MM.1S (cell line): ENCODE measurements at regions not wholly inside any gene's neighbourhood (a gene's known extent, or its start where the extent isn't known, plus 50 kb on each side); places are given as distances from the start of the nearest gene placed in this dataset.

Source experiments
- DNase-seq: peaks from one replicate; pipeline ENCODE4 v3.0.0-alpha.2; 2015
- H2AFZ ChIP-seq: fragments of 300-600 bp; sonication (generic); 2 replicates; pipeline ENCODE4 v1.6.0; 2016; ENCODE audit warnings: antibody characterized with exemption, low read length
- H3F3A ChIP-seq: fragments of 300-600 bp; sonication (generic); 2 replicates; pipeline ENCODE4 v1.6.1; 2016; ENCODE audit warnings: mild to moderate bottlenecking, antibody characterized with exemption, low read length, moderate library complexity, mixed read lengths; ENCODE audit not compliant: insufficient read depth
- H3K27ac ChIP-seq: fragments of 300-600 bp; sonication (generic); 2 replicates; pipeline ENCODE4 v1.5.1; 2016; ENCODE audit warnings: mild to moderate bottlenecking, low read length
- H3K27me3 ChIP-seq: fragments of 300-600 bp; sonication (generic); replicated peaks from 2 replicates; pipeline ENCODE4 v1.6.0; 2016; ENCODE audit warnings: low read length; ENCODE audit not compliant: insufficient read depth
- H3K36me3 ChIP-seq: fragments of 300-600 bp; sonication (generic); replicated peaks from 2 replicates; pipeline ENCODE4 v1.6.1; 2016; ENCODE audit warnings: mild to moderate bottlenecking, low read length, mixed read lengths; ENCODE audit not compliant: insufficient read depth
- H3K4me1 ChIP-seq: fragments of 300-600 bp; sonication (generic); 2 replicates; pipeline ENCODE4 v1.6.1; 2016; ENCODE audit warnings: low read length, mixed read lengths
- H3K4me2 ChIP-seq: fragments of 300-600 bp; sonication (generic); 2 replicates; pipeline ENCODE4 v1.6.0; 2016; ENCODE audit warnings: low read depth, low read length
- H3K4me3 ChIP-seq: fragments of 300-600 bp; sonication (generic); 2 replicates; pipeline ENCODE4 v1.5.1; 2016; ENCODE audit warnings: low read length, mixed read lengths
- H3K79me2 ChIP-seq: fragments of 300-600 bp; sonication (generic); 2 replicates; pipeline ENCODE4 v1.6.1; 2016; ENCODE audit warnings: mixed run types, low read length, mixed read lengths
- H3K9ac ChIP-seq: fragments of 300-600 bp; sonication (generic); 2 replicates; pipeline ENCODE4 v1.6.1; 2016; ENCODE audit warnings: low read length, mixed read lengths
- H3K9me2 ChIP-seq: fragments of 300-600 bp; sonication (generic); replicated peaks from 2 replicates; pipeline ENCODE4 v1.6.1; 2016; ENCODE audit warnings: mild to moderate bottlenecking, low read length, mixed read lengths; ENCODE audit not compliant: insufficient read depth
- H3K9me3 ChIP-seq: fragments of 300-600 bp; sonication (generic); replicated peaks from 2 replicates; pipeline ENCODE4 v1.6.1; 2016; ENCODE audit warnings: mild to moderate bottlenecking, low read length, mixed read lengths; ENCODE audit not compliant: insufficient read depth
- H4K20me1 ChIP-seq: fragments of 300-600 bp; sonication (generic); 2 replicates; pipeline ENCODE4 v1.6.1; 2016; ENCODE audit warnings: mild to moderate bottlenecking, low read length, moderate library complexity, mixed read lengths; ENCODE audit not compliant: insufficient read depth
- EZH2 ChIP-seq: fragments of 300-600 bp; sonication (generic); optimal IDR thresholded peaks from 2 replicates; pipeline ENCODE3; 2017; ENCODE audit warnings: low read depth, mild to moderate bottlenecking, antibody characterized with exemption, low read length, mixed read lengths
- EZH2phosphoT487 ChIP-seq: fragments of 300-600 bp; sonication (generic); IDR thresholded peaks from 2 replicates; pipeline ENCODE4 v1.6.1; 2018; ENCODE audit warnings: antibody characterized with exemption, low read length
- TF ChIP-seq, protein P1 (sequence below): fragments of 300-600 bp; sonication (generic); IDR thresholded peaks from 2 replicates; pipeline ENCODE4 v1.5.1; 2016; ENCODE audit warnings: antibody characterized with exemption, low read length, mixed read lengths

DNA sequence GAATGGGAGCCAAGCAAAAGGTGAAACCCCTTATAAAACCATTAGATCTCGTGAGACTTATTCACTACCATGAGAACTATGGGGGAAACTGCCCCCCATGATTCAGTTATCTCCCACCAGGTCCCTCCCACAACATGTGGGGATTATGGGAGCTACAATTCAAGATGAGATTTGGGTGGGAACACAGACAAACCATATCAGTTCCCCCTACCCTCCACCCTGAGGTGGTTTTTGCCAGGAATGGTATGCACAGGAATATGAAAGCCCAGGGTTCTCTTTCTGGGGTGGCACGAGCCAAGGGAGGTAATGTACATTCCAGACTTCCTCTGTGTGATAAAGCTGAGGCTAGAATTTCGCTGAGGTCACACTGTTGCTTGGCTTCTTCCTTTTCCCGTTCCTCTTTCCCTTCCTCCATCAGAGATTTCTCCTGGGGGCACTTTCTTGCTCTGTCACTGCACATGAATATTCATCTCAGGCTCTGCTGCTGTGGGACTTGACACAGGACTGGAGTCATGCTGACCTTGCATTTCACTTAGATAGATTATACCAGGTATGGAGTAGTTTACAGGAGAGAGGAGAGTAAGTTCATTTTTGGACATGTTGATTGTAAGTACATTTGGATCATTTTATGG is 347.0 kb upstream of the MTPN start:
- Histone ChIP-seq H3K4me3 (no peak overlapping the region), H3K4me1 (no peaks in the 10 kb centered on the region), H4K20me1 (no peaks in the 10 kb centered on the region), H3K27ac (no peak overlapping the region), H3K79me2 (no peaks in the 10 kb centered on the region), H2AFZ (no peak overlapping the region), H3K9ac (no peak overlapping the region), H3F3A (no peaks in the 10 kb centered on the region), H3K27me3 (no peaks in the 10 kb centered on the region), H3K4me2 (no peak overlapping the region), H3K9me2 (no peaks in the 10 kb centered on the region), H3K9me3 (no peaks in the 10 kb centered on the region), H3K36me3 (no peaks in the 10 kb centered on the region)
- no peak for DNase-seq
- TF ChIP-seq, protein P1, sequence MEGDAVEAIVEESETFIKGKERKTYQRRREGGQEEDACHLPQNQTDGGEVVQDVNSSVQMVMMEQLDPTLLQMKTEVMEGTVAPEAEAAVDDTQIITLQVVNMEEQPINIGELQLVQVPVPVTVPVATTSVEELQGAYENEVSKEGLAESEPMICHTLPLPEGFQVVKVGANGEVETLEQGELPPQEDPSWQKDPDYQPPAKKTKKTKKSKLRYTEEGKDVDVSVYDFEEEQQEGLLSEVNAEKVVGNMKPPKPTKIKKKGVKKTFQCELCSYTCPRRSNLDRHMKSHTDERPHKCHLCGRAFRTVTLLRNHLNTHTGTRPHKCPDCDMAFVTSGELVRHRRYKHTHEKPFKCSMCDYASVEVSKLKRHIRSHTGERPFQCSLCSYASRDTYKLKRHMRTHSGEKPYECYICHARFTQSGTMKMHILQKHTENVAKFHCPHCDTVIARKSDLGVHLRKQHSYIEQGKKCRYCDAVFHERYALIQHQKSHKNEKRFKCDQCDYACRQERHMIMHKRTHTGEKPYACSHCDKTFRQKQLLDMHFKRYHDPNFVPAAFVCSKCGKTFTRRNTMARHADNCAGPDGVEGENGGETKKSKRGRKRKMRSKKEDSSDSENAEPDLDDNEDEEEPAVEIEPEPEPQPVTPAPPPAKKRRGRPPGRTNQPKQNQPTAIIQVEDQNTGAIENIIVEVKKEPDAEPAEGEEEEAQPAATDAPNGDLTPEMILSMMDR = no peak
- TF ChIP-seq EZH2phosphoT487 = no peak
- no peak for TF ChIP-seq EZH2

DNA sequence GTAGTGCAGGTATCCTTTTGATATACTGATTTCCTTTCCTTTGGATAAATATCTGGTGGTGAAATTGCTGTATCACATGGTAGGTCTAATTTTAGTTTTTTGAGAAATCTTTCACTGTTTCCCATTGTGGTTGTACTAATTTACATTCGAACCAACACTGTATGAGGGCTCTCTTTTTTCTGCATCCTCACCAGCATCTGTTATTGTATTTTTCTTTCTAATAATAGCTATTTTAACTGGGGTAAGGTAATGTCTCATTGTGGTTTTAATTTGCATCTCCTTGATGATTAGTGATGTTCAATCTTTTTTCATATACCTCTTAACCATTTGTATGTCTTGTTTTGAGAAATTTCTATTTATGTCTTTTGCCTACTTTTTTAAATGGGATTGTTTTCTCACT is 335.4 kb upstream of the MTPN start:
- no peak overlapping the region for H3K27ac ChIP-seq
- H2AFZ ChIP-seq = no peak overlapping the region

DNA sequence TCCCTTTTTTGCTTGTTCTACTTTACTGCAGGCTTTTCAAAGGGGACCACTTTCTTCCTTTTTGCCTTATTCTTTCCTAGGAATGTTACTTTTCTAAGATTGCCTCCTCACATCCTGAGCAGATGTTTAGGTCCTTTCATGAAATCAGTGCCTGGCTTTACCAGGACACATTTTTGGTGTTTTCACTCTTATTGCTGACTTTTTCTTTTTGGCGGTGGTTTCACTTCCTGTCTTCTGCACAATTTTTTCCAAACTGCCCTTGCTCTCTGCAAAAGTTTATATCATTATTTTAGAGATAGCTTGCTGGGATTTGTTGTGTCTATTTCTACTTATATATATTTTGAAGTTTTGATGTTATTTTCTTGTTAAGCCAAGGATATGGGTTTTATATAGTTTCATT is 332.2 kb upstream of the MTPN start:
- Histone ChIP-seq H3K27ac (no peak overlapping the region), H3F3A (no peaks in the 10 kb centered on the region), H3K4me2 (no peak overlapping the region), H3K9ac (no peak overlapping the region), H3K27me3 (no peaks in the 10 kb centered on the region), H3K4me1 (peaks cover 19% of the 10 kb centered on the region), H3K9me2 (no peaks in the 10 kb centered on the region), H3K36me3 (no peaks in the 10 kb centered on the region), H3K79me2 (no peaks in the 10 kb centered on the region), H3K9me3 (no peaks in the 10 kb centered on the region; the same call in 1 of the 2 replicates), H2AFZ (no peak overlapping the region), H4K20me1 (no peaks in the 10 kb centered on the region), H3K4me3 (no peak overlapping the region)
- DNase-seq = peak; percentile 57
- TF ChIP-seq EZH2phosphoT487 (no peak), EZH2 (no peak)
- TF ChIP-seq, protein P1 = no peak

More for the DNA sequence above, 335.4 kb upstream of the MTPN start:
- peaks cover 19% of the 10 kb centered on the region for H3K4me1 ChIP-seq
- no peaks in the 10 kb centered on the region for H3K9me2 ChIP-seq
- no peak overlapping the region for H3K4me2 ChIP-seq
- DNase-seq = peak; percentile 46
- H4K20me1 ChIP-seq = no peaks in the 10 kb centered on the region
- H3K9ac ChIP-seq = no peak overlapping the region
- H3K4me3 ChIP-seq = no peak overlapping the region
- H3K9me3 ChIP-seq = no peaks in the 10 kb centered on the region; the same call in 1 of the 2 replicates
- no peaks in the 10 kb centered on the region for H3F3A ChIP-seq
- no peaks in the 10 kb centered on the region for H3K36me3 ChIP-seq
- TF ChIP-seq, protein P1 = no peak
- TF ChIP-seq EZH2 (no peak), EZH2phosphoT487 (no peak)
- no peaks in the 10 kb centered on the region for H3K27me3 ChIP-seq
- H3K79me2 ChIP-seq = no peaks in the 10 kb centered on the region
